HCT116 (cell line): ENCODE measurements at regions not wholly inside any gene's neighbourhood (a gene's known extent, or its start where the extent isn't known, plus 50 kb on each side); places are given as distances from the start of the nearest gene placed in this dataset.

Experiments used
- ATAC-seq: fragments of 200-7000 bp; cut with Tn5 transposase; 2 replicates; pipeline ENCODE4 v1.9.1; 2020; ENCODE audit warnings: mild to moderate bottlenecking, moderate library complexity
- BruUV-seq: library from RNA; stranded (reverse); fragments of 400-500 nt; replicated peaks from 2 replicates; lab custom pipeline; 2021; lab: Mats Ljungman, UMichigan
- CTCF ChIA-PET: fragments of 300-600 bp; sonication (Branson Sonifier 250); formaldehyde crosslinking; loops from one replicate; lab custom pipeline; 2021; ENCODE audit warnings: antibody characterized with exemption; lab: Charles Lee
- POLR2A ChIA-PET: fragments of 300-600, 350-600 bp; sonication (Branson Sonifier 250); formaldehyde crosslinking; loops from one replicate; lab custom pipeline; 2021; ENCODE audit warnings: antibody characterized with exemption; lab: Charles Lee
- RAD21 ChIA-PET, 2 experiments: fragments of 300-600 bp; sonication (Branson Sonifier 250); formaldehyde crosslinking; loops; one replicate each; lab custom pipeline; 2023; ENCODE audit warnings: low total read pairs in 2 of 2; ENCODE audit not compliant: uncharacterized antibody in 2 of 2, unreplicated experiment in 2 of 2, low non-redundant PET in 1 of 2; lab: Charles Lee
- DNase-seq: peaks from one replicate; pipeline ENCODE4 v3.0.0-alpha.2; 2010; ENCODE audit warnings: low read depth, low spot score
- H2AFZ ChIP-seq: fragments of 200-600 bp; shearing (Covaris generic), sonication (generic); 2 replicates; pipeline ENCODE4 v1.6.1; 2017; ENCODE audit warnings: low read depth, mixed run types, mixed read lengths, antibody characterized with exemption, low read length; ENCODE audit not compliant: poor library complexity, severe bottlenecking
- H3K27ac ChIP-seq: 2 replicates; pipeline ENCODE4 v1.5.1; 2012; ENCODE audit warnings: low read depth, low read length
- H3K27me3 ChIP-seq: fragments of 200-600 bp; sonication (generic); 2 replicates; pipeline ENCODE4 v1.6.1; 2016; ENCODE audit warnings: mixed run types, low read length, mixed read lengths; ENCODE audit not compliant: insufficient read depth
- H3K36me3 ChIP-seq, 2 experiments: fragments of 200-500 bp in 1 of 2; fragments of 200-600 bp in 1 of 2; sonication (Bioruptor generic) in 1 of 2; sonication (generic) in 1 of 2; 2 replicates each; pipeline versions ENCODE4 v1.5.1 to v1.6.1; 2014 to 2016; ENCODE audit warnings: low read length in 2 of 2, inconsistent platforms in 1 of 2, mixed read lengths in 1 of 2, mixed run types in 1 of 2; ENCODE audit not compliant: insufficient read depth in 2 of 2, control insufficient read depth in 1 of 2
- H3K4me1 ChIP-seq, 2 experiments: fragments of 200-600 bp in 1 of 2; sonication (generic) in 1 of 2; 2 replicates each; pipeline versions ENCODE4 v1.5.1 to v1.6.1; 2012 to 2017; ENCODE audit warnings: low read length in 2 of 2, inconsistent platforms in 1 of 2, mild to moderate bottlenecking in 1 of 2, mixed read lengths in 1 of 2, mixed run types in 1 of 2, moderate library complexity in 1 of 2; ENCODE audit not compliant: insufficient read depth in 2 of 2, control insufficient read depth in 1 of 2
- H3K4me2 ChIP-seq: fragments of 200-600 bp; sonication (generic); 2 replicates; pipeline ENCODE4 v1.6.1; 2017; ENCODE audit warnings: mixed run types, low read length, mixed read lengths
- H3K4me3 ChIP-seq, 2 experiments: fragments of 200-600 bp in 1 of 2; sonication (generic) in 1 of 2; replicated peaks in 1 of 2; 2 replicates each; pipeline ENCODE4 v1.5.1; 2011 to 2016; ENCODE audit warnings: low read length in 2 of 2, control low read depth in 1 of 2, low read depth in 1 of 2, mild to moderate bottlenecking in 1 of 2, mixed read lengths in 1 of 2, mixed run types in 1 of 2
- H3K79me2 ChIP-seq: fragments of 200-600 bp; sonication (generic); 2 replicates; pipeline ENCODE4 v1.6.1; 2017; ENCODE audit warnings: mild to moderate bottlenecking, mixed run types, low read length, moderate library complexity, mixed read lengths; ENCODE audit not compliant: insufficient read depth
- H3K9ac ChIP-seq: fragments of 200-600 bp; sonication (generic); 2 replicates; pipeline ENCODE4 v1.6.1; 2016; ENCODE audit warnings: low read length, mixed read lengths
- H3K9me2 ChIP-seq: fragments of 200-600 bp; sonication (generic), shearing (Covaris generic); 2 replicates; pipeline ENCODE4 v1.6.1; 2017; ENCODE audit warnings: mixed run types, mild to moderate bottlenecking, moderate library complexity; ENCODE audit not compliant: insufficient read depth
- H3K9me3 ChIP-seq, 2 experiments: fragments of 200-500 bp in 1 of 2; fragments of 200-600 bp in 1 of 2; sonication (Bioruptor generic) in 1 of 2; sonication (generic) in 1 of 2; 2 replicates each; pipeline ENCODE4 v1.6.1; 2014 to 2017; ENCODE audit warnings: low read length in 2 of 2, mixed read lengths in 2 of 2, inconsistent platforms in 1 of 2, low read depth in 1 of 2, mild to moderate bottlenecking in 1 of 2, mixed run types in 1 of 2, moderate library complexity in 1 of 2; ENCODE audit not compliant: control insufficient read depth in 1 of 2, insufficient read depth in 1 of 2
- H4K20me1 ChIP-seq: fragments of 200-600 bp; sonication (generic), shearing (Covaris generic); 2 replicates; pipeline ENCODE4 v1.6.1; 2017; ENCODE audit warnings: mixed run types, mild to moderate bottlenecking, moderate library complexity; ENCODE audit not compliant: insufficient read depth
- CBX3 ChIP-seq: IDR thresholded peaks from 2 replicates; pipeline ENCODE4 v1.6.1; 2012; ENCODE audit warnings: low read depth
- CEBPB ChIP-seq: IDR thresholded peaks from 2 replicates; pipeline ENCODE4 v1.6.1; 2012; ENCODE audit warnings: low read depth
- ELF1 ChIP-seq: IDR thresholded peaks from 2 replicates; pipeline ENCODE4 v1.6.1; 2012; ENCODE audit warnings: low read depth, borderline replicate concordance
- FOSL1 ChIP-seq: IDR thresholded peaks from 2 replicates; pipeline ENCODE4 v1.6.1; 2012; ENCODE audit warnings: low read depth
- JUND ChIP-seq: IDR thresholded peaks from 2 replicates; pipeline ENCODE4 v1.6.1; 2012
- MAX ChIP-seq: IDR thresholded peaks from 2 replicates; pipeline ENCODE4 v1.6.1; 2012
- POLR2A ChIP-seq: IDR thresholded peaks from 2 replicates; pipeline ENCODE4 v1.7.0; 2011; ENCODE audit warnings: borderline replicate concordance; ENCODE audit not compliant: insufficient read depth, insufficient read length; ENCODE audit errors: extremely low read depth
- POLR2AphosphoS5 ChIP-seq: IDR thresholded peaks from 2 replicates; pipeline ENCODE4 v1.6.1; 2011; ENCODE audit warnings: mild to moderate bottlenecking, low read depth, low read length, moderate library complexity
- RAD21 ChIP-seq: IDR thresholded peaks from 2 replicates; pipeline ENCODE4 v1.6.1; 2012; ENCODE audit warnings: low read depth, mild to moderate bottlenecking
- REST ChIP-seq: IDR thresholded peaks from 2 replicates; pipeline ENCODE4 v1.6.1; 2012; ENCODE audit warnings: low read depth
- SIN3A ChIP-seq: IDR thresholded peaks from 2 replicates; pipeline ENCODE4 v1.6.1; 2012; ENCODE audit warnings: low read depth
- SP1 ChIP-seq: IDR thresholded peaks from 2 replicates; pipeline ENCODE4 v1.6.1; 2012; ENCODE audit warnings: low read depth
- SRF ChIP-seq: IDR thresholded peaks from 2 replicates; pipeline ENCODE4 v1.6.1; 2012; ENCODE audit warnings: low read depth
- TCF7L2 ChIP-seq: IDR thresholded peaks from 2 replicates; pipeline ENCODE4 v1.7.0; 2011; ENCODE audit warnings: borderline replicate concordance, inconsistent platforms; ENCODE audit not compliant: insufficient read depth, insufficient read length; ENCODE audit errors: extremely low read depth
- YY1 ChIP-seq: IDR thresholded peaks from 2 replicates; pipeline ENCODE4 v1.6.1; 2011; ENCODE audit warnings: low read length, low read depth, moderate library complexity, mild to moderate bottlenecking; ENCODE audit not compliant: insufficient replicate concordance; ENCODE audit errors: extremely low read depth
- ZFX ChIP-seq: fragments of 450-650 bp; IDR thresholded peaks from 2 replicates; pipeline ENCODE4 v1.6.1; 2017
- ZNF274 ChIP-seq: fragments of 200-500 bp; sonication (Bioruptor generic); IDR thresholded peaks from 2 replicates; pipeline ENCODE4 v1.6.1; 2014; ENCODE audit warnings: mild to moderate bottlenecking, low read depth, low read length, inconsistent platforms
- intact Hi-C: fragments of 100-400 bp; cut with micrococcal nuclease; formaldehyde crosslinking; loops from 2 replicates; pipeline ENCODE4 v1.10.0; 2022
- TF ChIP-seq, protein P1 (sequence below): IDR thresholded peaks from 2 replicates; pipeline ENCODE4 v1.6.1; 2012
- TF ChIP-seq, protein P2 (sequence below), 3 experiments: fragments of 200-600 bp in 1 of 3; sonication (generic) in 1 of 3; IDR thresholded peaks in 2 of 3; conservative IDR thresholded peaks in 1 of 3; 2 replicates each; pipeline ENCODE4 v1.5.1; 2012 to 2017; ENCODE audit warnings: low read depth in 2 of 3, low read length in 2 of 3, antibody characterized with exemption in 1 of 3, borderline replicate concordance in 1 of 3, control low read depth in 1 of 3, mild to moderate bottlenecking in 1 of 3, mixed read lengths in 1 of 3, mixed run types in 1 of 3, moderate library complexity in 1 of 3; ENCODE audit not compliant: insufficient read depth in 1 of 3

GRCh38 chrX:121836000-121836399 is 788.6 kb downstream of the GLUD2 start:
- CTCF ChIA-PET: no interaction called here

More at GRCh38 chrX:121836000-121836399, 788.6 kb downstream of the GLUD2 start:
- no peaks in the 10 kb centered on the region for H3K36me3 ChIP-seq
- H3K27me3 ChIP-seq: no peaks in the 10 kb centered on the region
- H3K27ac ChIP-seq: no peak overlapping the region
- H3K79me2 ChIP-seq: no peaks in the 10 kb centered on the region
- DNase-seq (no peak), ATAC-seq (no peak)
- TF ChIP-seq ELF1: no peak
- TF ChIP-seq CEBPB: no peak
- TF ChIP-seq, protein P1, sequence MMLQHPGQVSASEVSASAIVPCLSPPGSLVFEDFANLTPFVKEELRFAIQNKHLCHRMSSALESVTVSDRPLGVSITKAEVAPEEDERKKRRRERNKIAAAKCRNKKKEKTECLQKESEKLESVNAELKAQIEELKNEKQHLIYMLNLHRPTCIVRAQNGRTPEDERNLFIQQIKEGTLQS: no peak
- no peak for TF ChIP-seq FOSL1
- no peak for TF ChIP-seq SP1
- TF ChIP-seq JUND: no peak
- no peak for TF ChIP-seq MAX
- TF ChIP-seq SIN3A: no peak
- no peak for TF ChIP-seq CBX3
- no peak for TF ChIP-seq TCF7L2
- TF ChIP-seq ZNF274: no peak
- TF ChIP-seq RAD21: no peak
- no peak for TF ChIP-seq POLR2AphosphoS5
- TF ChIP-seq, protein P2, sequence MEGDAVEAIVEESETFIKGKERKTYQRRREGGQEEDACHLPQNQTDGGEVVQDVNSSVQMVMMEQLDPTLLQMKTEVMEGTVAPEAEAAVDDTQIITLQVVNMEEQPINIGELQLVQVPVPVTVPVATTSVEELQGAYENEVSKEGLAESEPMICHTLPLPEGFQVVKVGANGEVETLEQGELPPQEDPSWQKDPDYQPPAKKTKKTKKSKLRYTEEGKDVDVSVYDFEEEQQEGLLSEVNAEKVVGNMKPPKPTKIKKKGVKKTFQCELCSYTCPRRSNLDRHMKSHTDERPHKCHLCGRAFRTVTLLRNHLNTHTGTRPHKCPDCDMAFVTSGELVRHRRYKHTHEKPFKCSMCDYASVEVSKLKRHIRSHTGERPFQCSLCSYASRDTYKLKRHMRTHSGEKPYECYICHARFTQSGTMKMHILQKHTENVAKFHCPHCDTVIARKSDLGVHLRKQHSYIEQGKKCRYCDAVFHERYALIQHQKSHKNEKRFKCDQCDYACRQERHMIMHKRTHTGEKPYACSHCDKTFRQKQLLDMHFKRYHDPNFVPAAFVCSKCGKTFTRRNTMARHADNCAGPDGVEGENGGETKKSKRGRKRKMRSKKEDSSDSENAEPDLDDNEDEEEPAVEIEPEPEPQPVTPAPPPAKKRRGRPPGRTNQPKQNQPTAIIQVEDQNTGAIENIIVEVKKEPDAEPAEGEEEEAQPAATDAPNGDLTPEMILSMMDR (IDR thresholded peaks at IDR 0.05 in 2 of 3, conservative IDR thresholded peaks at IDR 0.05 in 1 of 3; ENCODE audit: borderline replicate concordance in 1 of 3, insufficient read depth in 1 of 3, low read depth in 2 of 3, low read length in 2 of 3): no peak
- TF ChIP-seq SRF: no peak
- TF ChIP-seq REST: no peak
- no peak for TF ChIP-seq YY1
- no peak for TF ChIP-seq ZFX
- TF ChIP-seq POLR2A: no peak
- no peak overlapping the region for H3K4me3 ChIP-seq
- no peak overlapping the region for H3K9ac ChIP-seq
- no peaks in the 10 kb centered on the region for H3K9me3 ChIP-seq
- POLR2A ChIA-PET: no interaction called here
- no TSS peak for BruUV-seq
- RAD21 ChIA-PET: no interaction called here
- H3K9me2 ChIP-seq: no peaks in the 10 kb centered on the region
- intact Hi-C loops: no loop called here
- no peaks in the 10 kb centered on the region for H3K4me1 ChIP-seq
- no peak overlapping the region for H3K4me2 ChIP-seq
- no peaks in the 10 kb centered on the region for H4K20me1 ChIP-seq
- no peak overlapping the region for H2AFZ ChIP-seq
